GM12878 (cell line): ENCODE measurements at regions not wholly inside any gene's neighbourhood (a gene's known extent, or its start where the extent isn't known, plus 50 kb on each side); places are given as distances from the start of the nearest gene placed in this dataset.

Experiments used
- ATAC-seq: fragments of 200-7000 bp; cut with Tn5 transposase; 3 replicates; pipeline ENCODE4 v1.9.1; 2020; ENCODE audit warnings: mild to moderate bottlenecking, moderate library complexity
- BruUV-seq: library from RNA; stranded (reverse); fragments of 400-500 nt; replicated peaks from 2 replicates; lab custom pipeline; 2021; lab: Mats Ljungman, UMichigan
- CTCF ChIA-PET: fragments of 300-600 bp; sonication (Branson Sonifier 250); formaldehyde crosslinking; extraction: SDS; loops from one replicate; lab custom pipeline; 2021; ENCODE audit warnings: inconsistent platforms; lab: Yijun Ruan, JAX
- POLR2A ChIA-PET: fragments of 350-600 bp; formaldehyde crosslinking; extraction: SDS; loops from one replicate; lab custom pipeline; 2021; ENCODE audit warnings: inconsistent platforms; lab: Charles Lee
- RAD21 ChIA-PET: fragments of 300-600 bp; sonication (Branson Sonifier 250); formaldehyde crosslinking; loops from one replicate; lab custom pipeline; 2023; ENCODE audit warnings: antibody characterized with exemption; ENCODE audit not compliant: unreplicated experiment; lab: Charles Lee
- SMC1A ChIA-PET: fragments of 300-600 bp; sonication (Branson Sonifier 250); formaldehyde crosslinking; loops from one replicate; lab custom pipeline; 2023; ENCODE audit not compliant: unreplicated experiment, uncharacterized antibody; lab: Charles Lee
- DNase-seq: peaks from one replicate; pipeline ENCODE4 v3.0.0-alpha.2; 2011; ENCODE audit warnings: low read depth, low spot score
- FAIRE-seq: peaks from 3 replicates; lab custom pipeline; 2011; peaks lifted over from hg19 to GRCh38; lab: Jason Lieb, UNC
- H2AFZ ChIP-seq: 2 replicates; pipeline ENCODE4 v1.6.0; 2011; ENCODE audit warnings: low read depth, low read length, control low read depth; ENCODE audit not compliant: control insufficient read depth
- H3K27ac ChIP-seq: 2 replicates; pipeline ENCODE4 v1.5.1; 2011; ENCODE audit warnings: control low read depth; ENCODE audit not compliant: control insufficient read depth, insufficient read depth
- H3K27me3 ChIP-seq, 2 experiments: replicated peaks in 1 of 2; 2 replicates each; pipeline versions ENCODE4 v1.6.0 to v1.6.1; 2011; ENCODE audit warnings: low read length in 1 of 2; ENCODE audit not compliant: control insufficient read depth in 2 of 2, insufficient read depth in 2 of 2
- H3K36me3 ChIP-seq, 2 experiments: 2 replicates each; pipeline ENCODE4 v1.5.1; 2011; ENCODE audit warnings: low read length in 1 of 2; ENCODE audit not compliant: control insufficient read depth in 2 of 2, insufficient read depth in 2 of 2
- H3K4me1 ChIP-seq: 2 replicates; pipeline ENCODE4 v1.6.1; 2011; ENCODE audit warnings: mild to moderate bottlenecking, low read length, moderate library complexity, mixed read lengths; ENCODE audit not compliant: control insufficient read depth, insufficient read depth
- H3K4me2 ChIP-seq: 2 replicates; pipeline ENCODE4 v1.6.0; 2011; ENCODE audit warnings: control low read depth; ENCODE audit not compliant: control insufficient read depth, insufficient read depth
- H3K4me3 ChIP-seq: fragments of 200-600 bp; sonication (generic); 2 replicates; pipeline ENCODE4 v1.5.1; 2016
- H3K79me2 ChIP-seq: 2 replicates; pipeline ENCODE4 v1.6.0; 2011; ENCODE audit warnings: low read length; ENCODE audit not compliant: control insufficient read depth, insufficient read depth
- H3K9ac ChIP-seq: 2 replicates; pipeline ENCODE4 v1.8.0; 2011; ENCODE audit warnings: low read length, control low read depth, mixed read lengths; ENCODE audit not compliant: control insufficient read depth, insufficient read depth
- H3K9me3 ChIP-seq: replicated peaks from 3 replicates; pipeline ENCODE4 v1.5.1; 2011; ENCODE audit warnings: mild to moderate bottlenecking, low read length; ENCODE audit not compliant: control insufficient read depth, insufficient read depth
- H4K20me1 ChIP-seq: 2 replicates; pipeline ENCODE4 v1.6.0; 2011; ENCODE audit not compliant: control insufficient read depth, insufficient read depth
- CBX5 ChIP-seq: sonication (generic); IDR thresholded peaks from 2 replicates; pipeline ENCODE4 v1.6.1; 2016; ENCODE audit warnings: low read depth, moderate library complexity, mild to moderate bottlenecking, inconsistent platforms
- EZH2 ChIP-seq: IDR thresholded peaks from 2 replicates; pipeline ENCODE4 v1.6.1; 2012; ENCODE audit warnings: low read depth, mild to moderate bottlenecking, control low read depth, inconsistent platforms, low read length, borderline replicate concordance; ENCODE audit not compliant: control insufficient read depth
- HDAC2 ChIP-seq: fragments of 200-600 bp; sonication (generic); IDR thresholded peaks from 2 replicates; pipeline ENCODE4 v1.6.1; 2017
- MXI1 ChIP-seq: fragments of 150-350 bp; IDR thresholded peaks from 2 replicates; pipeline ENCODE4 v1.6.1; 2011; ENCODE audit warnings: low read depth, mild to moderate bottlenecking, inconsistent platforms, low read length, improper control_type of control experiment
- NKRF ChIP-seq: fragments of 450-650 bp; conservative IDR thresholded peaks from 2 replicates; pipeline ENCODE4 v1.6.1; 2017; ENCODE audit warnings: mild to moderate bottlenecking, moderate library complexity
- NR2F1 ChIP-seq: fragments of 450-650 bp; conservative IDR thresholded peaks from 2 replicates; pipeline ENCODE4 v1.6.1; 2017; ENCODE audit warnings: mild to moderate bottlenecking
- PBX3 ChIP-seq: IDR thresholded peaks from 2 replicates; pipeline ENCODE4 v1.6.1; 2011; ENCODE audit warnings: mild to moderate bottlenecking, low read depth, low read length, moderate library complexity; ENCODE audit not compliant: insufficient replicate concordance
- RCOR1 ChIP-seq: conservative IDR thresholded peaks from 2 replicates; pipeline ENCODE4 v1.6.1; 2012; ENCODE audit warnings: low read depth, low read length, improper control_type of control experiment
- WGBS: methylation state at CpG from one replicate; pipeline ENCODE4 v1.1.6; 2016; ENCODE audit warnings: low lambda C conversion rate; ENCODE audit not compliant: insufficient replicate concordance, insufficient coverage; ENCODE audit errors: missing lambda C conversion rate; 5-methylcytosine and 5-hydroxymethylcytosine counted together
- in situ Hi-C: fragments of 300-500 bp; cut with MboI; formaldehyde crosslinking; loops from 9 replicates; pipeline ENCODE4 v1.14.3; 2018; ENCODE audit warnings: mixed read lengths
- intact Hi-C: fragments of 100-400 bp; cut with micrococcal nuclease; formaldehyde crosslinking; loops from one replicate; pipeline ENCODE4 v1.14.2; 2022; ENCODE audit not compliant: unreplicated experiment

- DNase-seq (no peak), ATAC-seq (no peak), FAIRE-seq (no peak)
- in situ Hi-C loops (loop anchor here (5.0 kb wide), 1 partner anchor 387 kb away; no protein-coding TSS in a partner anchor), intact Hi-C loops (loop anchor here (10.0 kb wide), 1 partner anchor 56 kb away; no protein-coding TSS in a partner anchor)
- TF ChIP-seq MXI1 = no peak
- no peak for TF ChIP-seq PBX3
- no peak for TF ChIP-seq CBX5
- TF ChIP-seq NKRF = no peak
- no peak for TF ChIP-seq RCOR1
- TF ChIP-seq NR2F1 = no peak
- TF ChIP-seq EZH2 = no peak
- no peak for TF ChIP-seq HDAC2
- no peaks in the 10 kb centered on the region; a peak in 1 of 4 replicates for H3K27me3 ChIP-seq
- peaks cover 14% of the 10 kb centered on the region for H3K4me1 ChIP-seq
- H3K4me2 ChIP-seq = no peak overlapping the region
- ChIA-PET CTCF (no interaction called here), SMC1A (no interaction called here), POLR2A (no interaction called here), RAD21 (no interaction called here)
- H3K4me3 ChIP-seq = no peak overlapping the region
- no peaks in the 10 kb centered on the region for H4K20me1 ChIP-seq
- 60% methylated on average over 14 of the region's 14 CpGs for WGBS
- H3K36me3 ChIP-seq = no peaks in the 10 kb centered on the region
- no peaks in the 10 kb centered on the region for H3K79me2 ChIP-seq
- no peak overlapping the region for H3K9ac ChIP-seq
- H2AFZ ChIP-seq = no peak overlapping the region
- H3K27ac ChIP-seq = no peak overlapping the region
- BruUV-seq = no TSS peak
- no peaks in the 10 kb centered on the region for H3K9me3 ChIP-seq
Measured at GRCh38 chr9:91040371-91041215, 239.0 kb downstream of the SYK start.
